ENCODE measurements at regions not wholly inside any gene's neighbourhood (a gene's known extent, or its start where the extent isn't known, plus 50 kb on each side); places are given as distances from the start of the nearest gene placed in this dataset.
"Not testable (repeated sequence)": the region's sequence is repeated elsewhere in the genome, so short reads cannot be mapped to it uniquely, and the experiment has no call there.

- no peak for FAIRE-seq
These were observed 151.0 kb upstream of the RAB4A start for GRCh38 chr1:229119876-229120275.

GRCh38 chr1:229121845-229122436 lies 149.0 kb upstream of the RAB4A start:
- no peak for FAIRE-seq

DNA sequence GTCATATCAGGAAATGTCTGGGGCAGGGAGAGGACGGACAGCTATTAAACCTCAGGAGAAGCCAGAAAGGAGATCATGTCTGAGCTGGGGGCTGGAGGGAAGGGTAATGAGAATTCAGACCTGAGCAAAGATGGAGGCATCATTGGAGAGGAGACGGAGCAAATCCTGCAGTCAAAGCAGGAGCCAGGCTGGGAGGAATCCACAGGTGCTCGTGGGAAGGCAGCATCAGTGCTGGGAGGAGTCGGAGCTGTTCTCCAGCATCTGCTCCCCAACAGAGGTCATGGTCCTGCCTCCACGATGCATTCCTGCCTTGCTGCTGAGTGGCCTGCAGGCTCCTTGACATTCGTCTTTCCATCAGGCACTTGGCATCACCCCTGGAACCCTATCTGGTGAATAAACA lies 148.3 kb upstream of the RAB4A start:
- FAIRE-seq, result no peak

DNA sequence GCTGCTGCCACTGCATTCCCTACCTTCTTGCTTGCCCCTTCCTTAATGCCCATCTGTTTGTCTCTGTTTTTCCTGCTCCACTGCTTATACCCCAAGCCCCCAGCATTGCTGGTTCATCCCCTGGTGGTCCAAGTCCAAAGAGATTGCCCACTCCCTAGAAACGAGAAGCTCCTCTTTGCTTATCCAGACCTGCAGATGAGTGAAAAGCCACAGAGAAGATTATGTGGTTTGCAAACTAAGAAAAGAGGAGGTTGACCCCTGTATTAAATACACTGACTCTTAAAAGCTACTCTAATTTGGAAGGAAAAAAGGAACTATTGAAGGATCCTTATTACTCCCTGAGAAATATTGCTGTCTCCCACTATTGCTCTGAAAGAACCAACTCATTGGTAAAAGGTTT lies 146.8 kb upstream of the RAB4A start:
- no peak for FAIRE-seq

DNA sequence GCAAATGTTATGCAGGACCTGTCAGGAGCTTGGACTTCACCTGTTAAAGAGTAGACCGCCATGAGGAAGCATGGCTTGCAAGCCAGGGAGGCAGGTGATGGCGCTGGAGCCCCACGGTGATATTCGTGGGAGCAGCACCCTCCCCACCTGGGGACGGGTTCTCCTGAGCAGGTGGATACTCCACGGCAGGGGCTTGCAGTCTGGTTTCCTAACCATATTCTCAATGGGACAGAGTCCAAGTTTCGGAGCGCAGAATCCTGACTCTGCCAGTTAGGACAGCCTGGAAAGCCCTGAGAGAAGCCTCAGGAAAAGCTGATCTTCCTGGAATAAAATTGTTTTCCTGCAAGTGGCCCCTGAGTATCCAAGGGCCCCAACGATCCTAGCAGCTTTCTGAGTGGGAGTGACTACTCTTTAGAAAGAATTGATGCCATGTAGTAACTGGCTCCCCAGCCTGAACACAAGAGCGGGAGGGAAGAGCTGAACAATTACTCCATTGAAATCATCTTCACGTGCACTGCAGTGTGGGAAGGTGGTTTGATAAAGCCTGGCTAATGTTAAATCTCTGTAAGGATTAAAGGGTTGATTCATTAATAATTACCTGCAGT lies 146.3 kb upstream of the RAB4A start:
- no peak for FAIRE-seq

DNA sequence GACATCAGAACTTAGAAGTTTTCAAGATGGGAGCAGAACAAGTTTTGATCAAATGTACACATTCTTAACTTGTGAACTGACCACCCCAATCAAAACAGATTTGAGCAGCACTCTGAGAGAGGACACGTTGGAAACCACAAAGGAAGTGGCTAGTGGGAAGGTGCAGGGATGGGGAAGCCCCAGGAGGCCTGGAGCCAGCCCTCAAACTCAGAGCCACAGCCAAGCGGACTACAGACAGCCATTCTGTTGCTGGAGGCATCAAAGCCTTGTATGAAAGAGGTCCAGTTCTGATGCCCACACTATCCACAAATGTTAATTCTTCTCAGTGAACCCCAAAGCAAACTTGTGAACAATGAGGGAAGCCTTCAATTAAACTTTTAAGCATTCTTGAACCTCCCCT lies 143.6 kb upstream of the RAB4A start:
- FAIRE-seq, result no peak

- FAIRE-seq, result no peak
These were observed 142.8 kb upstream of the RAB4A start for GRCh38 chr1:229128066-229128608.

GRCh38 chr1:229129301-229130027 lies 141.4 kb upstream of the RAB4A start:
- FAIRE-seq, result no peak

- no peak for FAIRE-seq
These were observed 140.8 kb upstream of the RAB4A start for GRCh38 chr1:229130028-229130668.

DNA sequence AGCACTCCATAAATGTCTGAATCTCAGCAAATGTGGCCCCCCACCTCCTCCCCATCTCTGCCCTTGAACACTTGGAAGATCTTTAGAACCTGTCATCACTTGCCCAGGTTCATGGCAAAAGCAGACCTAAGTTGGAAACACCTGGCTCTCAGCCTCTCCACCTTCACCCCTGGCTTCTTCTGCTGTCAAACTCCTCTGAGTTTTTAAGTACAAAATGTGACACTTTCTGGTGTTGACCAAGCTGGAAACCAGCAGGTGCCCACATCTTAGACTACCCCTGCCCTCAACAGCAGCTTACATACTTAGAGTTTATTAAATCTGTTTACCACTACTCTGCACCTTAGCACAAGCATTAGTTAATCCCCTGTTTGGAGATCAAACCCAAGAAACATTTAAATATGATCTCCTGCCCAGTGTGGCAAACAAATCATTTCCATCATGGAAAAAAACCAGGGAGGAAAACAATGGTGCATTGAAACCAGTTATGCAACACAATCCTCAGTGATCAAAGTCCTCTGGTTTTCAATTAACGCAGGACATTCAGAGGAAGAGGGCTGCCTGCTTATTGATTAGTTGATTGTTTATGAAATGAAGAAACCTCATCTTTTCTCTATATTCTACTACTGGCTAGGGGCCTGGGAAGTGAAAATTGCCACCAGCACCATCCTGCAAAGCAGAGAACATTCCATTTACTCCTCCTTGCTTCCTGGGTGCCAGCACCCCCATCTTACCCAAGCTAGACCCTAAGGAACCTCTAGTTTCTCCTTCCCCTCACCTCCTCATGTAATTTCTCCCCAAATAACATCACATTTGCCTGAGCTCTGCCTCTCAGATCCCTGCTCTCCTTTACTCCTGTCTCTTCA lies 139.4 kb upstream of the RAB4A start:
- no peak for FAIRE-seq

GRCh38 chr1:229132106-229132443 lies 138.8 kb upstream of the RAB4A start:
- FAIRE-seq, result no peak

DNA sequence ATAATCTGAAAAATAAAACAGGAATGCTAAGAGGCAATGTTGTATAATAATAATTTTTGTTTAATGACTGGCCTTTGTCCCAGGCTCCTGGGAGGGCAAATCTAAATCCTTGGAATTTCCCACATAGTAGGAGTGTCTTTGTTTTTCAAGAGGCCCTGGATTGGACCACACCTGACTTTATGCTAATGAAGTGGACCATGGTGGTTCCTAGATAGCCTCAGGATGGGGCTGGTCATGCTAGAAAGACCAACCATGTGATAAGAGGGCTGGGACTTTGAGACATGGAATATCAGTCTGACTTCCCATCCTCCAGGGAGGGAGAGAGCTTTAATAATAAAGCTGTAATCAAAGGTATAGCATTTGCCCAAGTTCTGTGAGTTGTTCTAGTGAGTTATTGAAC lies 138.2 kb upstream of the RAB4A start:
- no peak for FAIRE-seq

- no peak for FAIRE-seq
These were observed 137.8 kb upstream of the RAB4A start for GRCh38 chr1:229133151-229133550.

DNA sequence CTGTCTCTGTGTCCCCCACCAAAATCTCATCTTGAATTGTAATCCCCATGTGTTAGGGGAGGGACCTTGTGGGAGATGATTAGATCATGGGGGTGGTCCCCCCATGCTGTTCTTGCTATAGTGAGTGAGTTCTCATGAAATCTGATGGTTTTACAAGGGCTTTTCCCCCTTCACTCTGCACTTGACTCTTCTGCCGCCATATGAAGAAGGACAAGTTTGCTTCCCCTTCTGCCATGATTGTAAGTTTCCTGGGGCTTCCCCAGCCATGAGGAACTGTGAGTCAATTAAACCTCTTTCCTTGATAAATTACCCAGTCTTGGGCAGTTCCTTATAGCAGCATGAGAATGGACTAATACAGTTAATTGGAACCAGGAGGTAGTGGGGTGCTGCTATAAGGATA lies 137.1 kb upstream of the RAB4A start:
- FAIRE-seq, result no peak

DNA sequence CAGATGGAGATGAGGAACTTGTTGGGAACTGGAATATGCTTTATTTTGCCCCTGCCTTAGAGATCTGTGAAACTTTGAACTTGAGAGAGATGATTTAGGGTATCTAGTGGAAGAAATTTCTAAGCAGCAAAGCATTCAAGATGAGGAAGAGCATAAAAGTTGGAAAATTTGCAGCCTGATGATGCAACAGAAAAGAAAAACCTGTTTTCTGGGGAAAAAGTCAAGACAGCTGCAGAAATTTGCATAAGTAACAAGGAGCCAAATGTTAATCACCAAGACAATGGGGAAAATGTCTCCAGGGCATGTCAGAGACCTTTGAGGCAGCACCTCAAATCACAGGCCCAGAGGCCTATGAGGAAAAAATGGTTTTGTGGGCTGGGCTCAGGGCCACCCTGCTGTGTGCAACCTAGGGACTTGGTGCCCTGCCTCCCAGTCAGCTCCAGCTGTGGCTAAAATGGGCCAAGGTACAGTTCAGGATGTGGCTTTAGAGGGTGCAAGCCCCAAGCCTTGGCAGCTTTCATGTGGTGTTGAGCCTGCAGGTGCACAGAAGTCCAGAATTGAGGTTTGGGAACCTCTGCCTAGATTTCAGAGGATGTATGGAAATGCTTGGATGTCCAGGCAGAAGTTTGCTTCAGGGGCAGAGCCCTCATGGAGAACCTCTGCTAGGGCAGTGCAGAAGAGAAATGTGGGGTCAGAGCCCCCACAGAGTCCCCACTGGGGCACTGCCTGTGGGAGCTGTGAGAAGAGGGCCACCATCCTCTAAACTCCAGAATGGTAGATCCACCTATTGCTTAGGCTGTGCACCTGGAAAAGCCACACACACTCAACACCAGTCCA lies 136.3 kb upstream of the RAB4A start:
- FAIRE-seq, result not testable (repeated sequence)

- FAIRE-seq, result no peak
These were observed 135.1 kb upstream of the RAB4A start for GRCh38 chr1:229135773-229136172.

- no peak for FAIRE-seq
These were observed 134.1 kb upstream of the RAB4A start for GRCh38 chr1:229136822-229137221.

DNA sequence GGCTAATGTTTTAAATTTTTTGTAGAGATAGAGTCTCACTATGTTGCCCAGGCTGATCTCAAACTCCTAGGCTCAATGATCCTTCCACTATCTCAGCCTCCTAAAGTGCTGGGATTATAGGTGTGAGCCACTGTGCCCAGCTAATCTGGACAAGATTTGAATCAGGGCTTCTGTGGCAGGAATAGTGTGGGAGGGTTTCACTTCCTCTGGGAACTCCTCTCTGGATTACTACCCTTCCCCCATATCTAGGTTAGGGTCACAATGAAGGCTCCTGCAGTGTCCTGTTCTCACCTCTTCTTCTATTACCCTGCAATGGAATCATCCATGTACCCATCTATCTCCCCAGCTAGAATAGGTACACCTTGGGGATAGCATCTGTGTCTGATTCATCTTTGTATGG lies 133.6 kb upstream of the RAB4A start:
- FAIRE-seq, result no peak

DNA sequence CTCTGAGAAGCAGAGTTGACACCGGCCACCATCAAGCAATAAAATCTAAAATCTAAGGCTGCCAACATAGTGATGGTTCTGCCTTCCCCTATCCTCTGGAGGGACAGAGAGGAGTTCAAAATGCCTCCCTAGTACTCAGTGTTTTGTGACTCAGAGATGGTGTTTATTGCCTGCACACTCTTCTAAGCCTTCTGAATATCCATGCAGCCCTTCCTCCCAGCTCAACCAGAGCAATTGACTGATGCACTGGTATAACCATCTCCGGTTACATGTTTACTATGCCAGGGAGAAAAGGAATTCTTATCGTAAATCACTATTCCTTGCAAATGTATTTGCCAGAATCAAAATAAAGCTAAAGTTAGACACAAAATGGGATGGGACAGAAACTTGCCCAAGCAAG lies 132.9 kb upstream of the RAB4A start:
- FAIRE-seq, result no peak

- FAIRE-seq, result no peak
These were observed 131.4 kb upstream of the RAB4A start for GRCh38 chr1:229139331-229140118.

DNA sequence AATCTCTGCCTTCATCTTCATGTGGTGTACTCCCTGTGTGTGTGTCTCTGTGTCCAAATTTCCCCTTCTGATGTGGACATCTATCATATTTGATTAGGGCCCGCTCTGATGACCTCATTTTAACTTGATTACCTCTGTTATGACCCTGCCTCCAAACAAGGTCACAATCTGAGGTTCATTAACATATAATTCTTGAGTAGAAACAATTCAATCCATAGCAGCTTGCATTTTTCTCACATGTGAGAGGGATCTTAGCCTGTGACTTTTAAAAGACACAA lies 130.9 kb upstream of the RAB4A start:
- no peak for FAIRE-seq
